Neural progenitor cell (in vitro differentiated cells): ENCODE measurements at regions not wholly inside any gene's neighbourhood (a gene's known extent, or its start where the extent isn't known, plus 50 kb on each side); places are given as distances from the start of the nearest gene placed in this dataset.
A peak's percentile ranks its signal among the peaks of the same experiment; 100 is the strongest.

Source experiments
- DNase-seq: peaks from one replicate; pipeline ENCODE4 v3.0.0-alpha.2; 2016; ENCODE audit warnings: low spot score
- H2AFZ ChIP-seq: fragments of 200-600 bp; sonication (generic); replicated peaks from 2 replicates; pipeline ENCODE4 v1.6.1; 2016; ENCODE audit warnings: antibody characterized with exemption
- H3F3A ChIP-seq: fragments of 200-600 bp; sonication (generic); 2 replicates; pipeline ENCODE4 v1.6.1; 2016; ENCODE audit warnings: antibody characterized with exemption, low read depth
- H3K27ac ChIP-seq: fragments of 200-600 bp; sonication (generic); 2 replicates; pipeline ENCODE4 v1.5.1; 2016; ENCODE audit warnings: mild to moderate bottlenecking
- H3K27me3 ChIP-seq: fragments of 200-600 bp; sonication (generic); 2 replicates; pipeline ENCODE4 v1.6.1; 2016; ENCODE audit warnings: mild to moderate bottlenecking, moderate library complexity
- H3K36me3 ChIP-seq: fragments of 200-600 bp; sonication (generic); 2 replicates; pipeline ENCODE4 v1.5.1; 2016
- H3K4me1 ChIP-seq: fragments of 200-600 bp; sonication (generic); 2 replicates; pipeline ENCODE4 v1.6.1; 2016; ENCODE audit warnings: mixed run types
- H3K4me2 ChIP-seq: fragments of 200-600 bp; sonication (generic); 2 replicates; pipeline ENCODE4 v1.6.1; 2016
- H3K4me3 ChIP-seq: fragments of 200-600 bp; sonication (generic); 2 replicates; pipeline ENCODE4 v1.5.1; 2016
- H3K79me2 ChIP-seq: fragments of 200-600 bp; sonication (generic); 2 replicates; pipeline ENCODE4 v1.6.1; 2016; ENCODE audit warnings: low read depth
- H3K9ac ChIP-seq: fragments of 200-600 bp; sonication (generic); 2 replicates; pipeline ENCODE4 v1.6.1; 2016
- H3K9me3 ChIP-seq: fragments of 200-600 bp; sonication (generic); 2 replicates; pipeline ENCODE4 v1.5.1; 2016; ENCODE audit warnings: low read depth
- H4K20me1 ChIP-seq: fragments of 200-600 bp; sonication (generic); 2 replicates; pipeline ENCODE4 v1.6.1; 2016; ENCODE audit warnings: low read depth
- H3K27ac Mint-ChIP-seq: 3 replicates; pipeline ENCODE4 v1.8.0; 2021; ENCODE audit warnings: mixed read lengths
- H3K27me3 Mint-ChIP-seq: 2 replicates; pipeline ENCODE4 v1.8.0; 2022; ENCODE audit warnings: low read depth, mild to moderate bottlenecking, inconsistent platforms, moderate library complexity, mixed read lengths; ENCODE audit not compliant: insufficient read depth
- H3K36me3 Mint-ChIP-seq: 3 replicates; pipeline ENCODE4 v1.8.0; 2021; ENCODE audit warnings: mixed read lengths
- H3K4me1 Mint-ChIP-seq: 3 replicates; pipeline ENCODE4 v1.8.0; 2021; ENCODE audit warnings: mixed read lengths
- H3K4me3 Mint-ChIP-seq: 3 replicates; pipeline ENCODE4 v1.8.0; 2021; ENCODE audit warnings: mild to moderate bottlenecking, moderate library complexity, mixed read lengths
- H3K9me3 Mint-ChIP-seq: 3 replicates; pipeline ENCODE4 v1.8.0; 2020; ENCODE audit warnings: mixed read lengths
- CTCF ChIP-seq: fragments of 200-600 bp; sonication (generic); IDR thresholded peaks from 2 replicates; pipeline ENCODE4 v1.5.1; 2017; ENCODE audit warnings: antibody characterized with exemption, mild to moderate bottlenecking
- EZH2 ChIP-seq: fragments of 200-600 bp; sonication (generic); IDR thresholded peaks from 2 replicates; pipeline ENCODE4 v1.6.1; 2017; ENCODE audit warnings: antibody characterized with exemption, mild to moderate bottlenecking, moderate library complexity
- EZH2phosphoT487 ChIP-seq: fragments of 200-600 bp; sonication (generic); IDR thresholded peaks from 2 replicates; pipeline ENCODE4 v1.6.1; 2017; ENCODE audit warnings: antibody characterized with exemption

GRCh38 chr9:108759399-108759798 lies 96.4 kb downstream of the ACTL7B start:
- Histone ChIP-seq H3K9ac (no peak overlapping the region), H3K4me2 (no peak overlapping the region), H2AFZ (peak overlapping the region; percentile 23), H4K20me1 (no peaks in the 10 kb centered on the region), H3K36me3 (no peaks in the 10 kb centered on the region), H3K27ac (no peak overlapping the region), H3K9me3 (no peaks in the 10 kb centered on the region), H3K79me2 (no peaks in the 10 kb centered on the region), H3K4me1 (peaks cover 10% of the 10 kb centered on the region), H3K4me3 (no peak overlapping the region), H3F3A (no peaks in the 10 kb centered on the region), H3K27me3 (no peaks in the 10 kb centered on the region)
- Mint-ChIP-seq H3K4me1 (peaks cover 3% of the 10 kb centered on the region), H3K9me3 (no peaks in the 10 kb centered on the region), H3K27me3 (peaks cover 4% of the 10 kb centered on the region), H3K27ac (no peak overlapping the region), H3K4me3 (no peak overlapping the region), H3K36me3 (no peaks in the 10 kb centered on the region)
- no peak for DNase-seq
- TF ChIP-seq CTCF (no peak), EZH2phosphoT487 (no peak), EZH2 (no peak)

GRCh38 chr9:108756746-108757490 lies 98.9 kb downstream of the ACTL7B start:
- no peak overlapping the region for H3K4me3 ChIP-seq
- no peak overlapping the region for H3K9ac ChIP-seq
- Mint-ChIP-seq H3K9me3 (peaks cover 6% of the 10 kb centered on the region), H3K4me3 (no peak overlapping the region), H3K4me1 (peaks cover 3% of the 10 kb centered on the region), H3K27ac (no peak overlapping the region), H3K27me3 (peaks cover 2% of the 10 kb centered on the region), H3K36me3 (no peaks in the 10 kb centered on the region)
- H3K36me3 ChIP-seq = no peaks in the 10 kb centered on the region
- no peak overlapping the region for H2AFZ ChIP-seq
- H3K9me3 ChIP-seq = no peaks in the 10 kb centered on the region
- H3K4me2 ChIP-seq = no peak overlapping the region
- DNase-seq = peak; percentile 35
- H3K27ac ChIP-seq = no peak overlapping the region
- no peaks in the 10 kb centered on the region for H3F3A ChIP-seq
- no peak for TF ChIP-seq EZH2
- TF ChIP-seq CTCF = peak; percentile 52
- H4K20me1 ChIP-seq = no peaks in the 10 kb centered on the region
- H3K27me3 ChIP-seq = no peaks in the 10 kb centered on the region
- H3K79me2 ChIP-seq = no peaks in the 10 kb centered on the region
- peaks cover 10% of the 10 kb centered on the region for H3K4me1 ChIP-seq

GRCh38 chr9:108755979-108756378 lies 99.8 kb downstream of the ACTL7B start:
- Mint-ChIP-seq H3K4me3 (no peak overlapping the region), H3K9me3 (peaks cover 6% of the 10 kb centered on the region), H3K27me3 (peaks cover 2% of the 10 kb centered on the region), H3K36me3 (no peaks in the 10 kb centered on the region), H3K4me1 (peaks cover 3% of the 10 kb centered on the region), H3K27ac (no peak overlapping the region)
- Histone ChIP-seq H4K20me1 (no peaks in the 10 kb centered on the region), H3K9ac (no peak overlapping the region), H3K27me3 (no peaks in the 10 kb centered on the region), H3K27ac (no peak overlapping the region), H3K79me2 (no peaks in the 10 kb centered on the region), H3K4me1 (peaks cover 10% of the 10 kb centered on the region), H3K36me3 (no peaks in the 10 kb centered on the region), H3F3A (no peaks in the 10 kb centered on the region), H3K4me2 (no peak overlapping the region), H3K4me3 (no peak overlapping the region), H3K9me3 (no peaks in the 10 kb centered on the region), H2AFZ (peak overlapping the region; percentile 36)
- DNase-seq = no peak
- no peak for TF ChIP-seq EZH2

GRCh38 chr9:108751369-108751768 lies 104.4 kb downstream of the ACTL7B start:
- peaks cover 6% of the 10 kb centered on the region for H3K9me3 Mint-ChIP-seq
- no peak for DNase-seq
- H3K4me2 ChIP-seq = no peak overlapping the region

More at GRCh38 chr9:108751369-108751768, 104.4 kb downstream of the ACTL7B start:
- Histone ChIP-seq H3K9me3 (no peaks in the 10 kb centered on the region), H3F3A (no peaks in the 10 kb centered on the region), H3K27me3 (no peaks in the 10 kb centered on the region), H3K4me3 (no peak overlapping the region), H3K79me2 (no peaks in the 10 kb centered on the region), H3K27ac (no peak overlapping the region), H3K9ac (no peak overlapping the region), H3K36me3 (no peaks in the 10 kb centered on the region), H3K4me1 (peaks cover 15% of the 10 kb centered on the region), H4K20me1 (no peaks in the 10 kb centered on the region), H2AFZ (no peak overlapping the region)
- H3K36me3 Mint-ChIP-seq = no peaks in the 10 kb centered on the region
- no peak overlapping the region for H3K27ac Mint-ChIP-seq
- TF ChIP-seq CTCF (no peak), EZH2 (no peak), EZH2phosphoT487 (no peak)
- H3K4me3 Mint-ChIP-seq = no peak overlapping the region
- no peaks in the 10 kb centered on the region for H3K27me3 Mint-ChIP-seq
- H3K4me1 Mint-ChIP-seq = peaks cover 15% of the 10 kb centered on the region
